HEK293T (cell line): ENCODE measurements at regions not wholly inside any gene's neighbourhood (a gene's known extent, or its start where the extent isn't known, plus 50 kb on each side); places are given as distances from the start of the nearest gene placed in this dataset.

Experiments
- CTCF ChIA-PET: fragments of 350-600 bp; formaldehyde crosslinking; extraction: SDS; loops from one replicate; lab custom pipeline; 2021; ENCODE audit warnings: antibody characterized with exemption, inconsistent platforms; lab: Yijun Ruan, JAX
- POLR2A ChIA-PET: fragments of 350-600 bp; formaldehyde crosslinking; extraction: SDS; loops from one replicate; lab custom pipeline; 2020; ENCODE audit warnings: antibody characterized with exemption, inconsistent platforms; lab: Yijun Ruan, JAX
- DNase-seq: peaks from one replicate; pipeline ENCODE4 v3.0.0; 2012; ENCODE audit warnings: mixed read lengths; ENCODE audit errors: extremely low spot score
- ARNT ChIP-seq: fragments of 450-650 bp; IDR thresholded peaks from 2 replicates; pipeline ENCODE4 v1.6.1; 2017; ENCODE audit warnings: mild to moderate bottlenecking
- BHLHE40 ChIP-seq: fragments of 450-650 bp; IDR thresholded peaks from 2 replicates; pipeline ENCODE4 v1.6.1; 2016; ENCODE audit warnings: mild to moderate bottlenecking, moderate library complexity, borderline replicate concordance
- CTBP1 ChIP-seq: fragments of 450-650 bp; IDR thresholded peaks from 2 replicates; pipeline ENCODE4 v1.6.1; 2016; ENCODE audit warnings: borderline replicate concordance
- ELF4 ChIP-seq: fragments of 450-650 bp; IDR thresholded peaks from 2 replicates; pipeline ENCODE4 v1.6.1; 2017; ENCODE audit warnings: antibody characterized with exemption
- FOXA1 ChIP-seq: fragments of 450-650 bp; IDR thresholded peaks from 2 replicates; pipeline ENCODE4 v1.6.1; 2016; ENCODE audit warnings: mild to moderate bottlenecking
- FOXK2 ChIP-seq: fragments of 450-650 bp; IDR thresholded peaks from 2 replicates; pipeline ENCODE4 v1.6.1; 2016; ENCODE audit warnings: mild to moderate bottlenecking
- FOXM1 ChIP-seq: fragments of 450-650 bp; IDR thresholded peaks from 2 replicates; pipeline ENCODE4 v1.6.1; 2017; ENCODE audit warnings: mild to moderate bottlenecking, borderline replicate concordance
- HDGF ChIP-seq: fragments of 450-650 bp; IDR thresholded peaks from 2 replicates; pipeline ENCODE4 v1.6.1; 2017; ENCODE audit warnings: antibody characterized with exemption, borderline replicate concordance
- L3MBTL2 ChIP-seq: fragments of 450-650 bp; conservative IDR thresholded peaks from 2 replicates; pipeline ENCODE4 v1.6.1; 2016; ENCODE audit warnings: mild to moderate bottlenecking
- LEF1 ChIP-seq: fragments of 450-650 bp; IDR thresholded peaks from 2 replicates; pipeline ENCODE4 v1.6.1; 2017; ENCODE audit warnings: mild to moderate bottlenecking, borderline replicate concordance
- NFRKB ChIP-seq: fragments of 450-650 bp; IDR thresholded peaks from 2 replicates; pipeline ENCODE4 v1.6.1; 2016; ENCODE audit warnings: mild to moderate bottlenecking, moderate library complexity
- PKNOX1 ChIP-seq: fragments of 450-650 bp; IDR thresholded peaks from 2 replicates; pipeline ENCODE4 v1.6.1; 2016
- SP1 ChIP-seq: fragments of 450-650 bp; IDR thresholded peaks from 2 replicates; pipeline ENCODE4 v1.6.1; 2017
- SUZ12 ChIP-seq: fragments of 450-650 bp; IDR thresholded peaks from 2 replicates; pipeline ENCODE4 v1.6.1; 2016; ENCODE audit warnings: mild to moderate bottlenecking
- TARDBP ChIP-seq: fragments of 450-650 bp; IDR thresholded peaks from 2 replicates; pipeline ENCODE4 v1.6.1; 2016
- ZNF384 ChIP-seq: fragments of 450-650 bp; IDR thresholded peaks from 2 replicates; pipeline ENCODE4 v1.6.1; 2016

- DNase-seq: no peak
- CTCF ChIA-PET: no interaction called here
- TF ChIP-seq CTBP1 (no peak), FOXA1 (no peak), FOXK2 (no peak), TARDBP (no peak), SUZ12 (no peak), ARNT (no peak), ELF4 (no peak), NFRKB (no peak)
- POLR2A ChIA-PET: no interaction called here
Observed at GRCh38 chr3:164194842-164195241, 883.5 kb downstream of the SI start.

- DNase-seq: no peak
- TF ChIP-seq L3MBTL2: no peak
- TF ChIP-seq FOXK2: no peak
- no peak for TF ChIP-seq BHLHE40
- TF ChIP-seq FOXM1: no peak
- TF ChIP-seq PKNOX1: no peak
- POLR2A ChIA-PET: no interaction called here
- CTCF ChIA-PET: no interaction called here
Observed at GRCh38 chr3:164192974-164193373, 885.3 kb downstream of the SI start.

- POLR2A ChIA-PET: no interaction called here
- CTCF ChIA-PET: no interaction called here
- TF ChIP-seq CTBP1 (no peak), ELF4 (no peak), NFRKB (no peak), HDGF (no peak), ZNF384 (no peak), FOXA1 (no peak), FOXK2 (no peak), LEF1 (no peak), BHLHE40 (no peak), ARNT (no peak)
- DNase-seq: no peak
Observed at GRCh38 chr3:164190566-164190965, 887.7 kb downstream of the SI start.

- CTCF ChIA-PET: no interaction called here
- no peak for TF ChIP-seq SP1
- no peak for TF ChIP-seq HDGF
- TF ChIP-seq PKNOX1: no peak
- no peak for TF ChIP-seq ELF4
- TF ChIP-seq NFRKB: no peak
- no peak for TF ChIP-seq TARDBP
- TF ChIP-seq ARNT: no peak
- no peak for TF ChIP-seq SUZ12
- no peak for TF ChIP-seq FOXA1
- TF ChIP-seq L3MBTL2: no peak
- DNase-seq: no peak
- POLR2A ChIA-PET: no interaction called here
Observed at GRCh38 chr3:164186095-164186494, 892.2 kb downstream of the SI start.

GRCh38 chr3:164179110-164179774 is 899.1 kb downstream of the SI start:
- CTCF ChIA-PET: no interaction called here
- no peak for DNase-seq
- TF ChIP-seq TARDBP: no peak
- no peak for TF ChIP-seq BHLHE40
- no peak for TF ChIP-seq SP1
- no peak for TF ChIP-seq FOXM1
- TF ChIP-seq L3MBTL2: no peak
- no peak for TF ChIP-seq SUZ12
- no peak for TF ChIP-seq ARNT
- TF ChIP-seq HDGF: no peak
- no peak for TF ChIP-seq ZNF384
- no peak for TF ChIP-seq LEF1
- TF ChIP-seq PKNOX1: no peak
- TF ChIP-seq ELF4: no peak
- no peak for TF ChIP-seq FOXA1
- TF ChIP-seq NFRKB: no peak
- TF ChIP-seq CTBP1: no peak
- no peak for TF ChIP-seq FOXK2
- POLR2A ChIA-PET: no interaction called here

- CTCF ChIA-PET: no interaction called here
Observed at GRCh38 chr3:164174059-164174458, 904.2 kb downstream of the SI start.

More at GRCh38 chr3:164174059-164174458, 904.2 kb downstream of the SI start:
- TF ChIP-seq ELF4 (no peak), CTBP1 (no peak), ZNF384 (no peak), SUZ12 (no peak), PKNOX1 (no peak), BHLHE40 (no peak), FOXA1 (no peak), FOXK2 (no peak), L3MBTL2 (no peak), TARDBP (no peak), FOXM1 (no peak), HDGF (no peak), NFRKB (no peak)
- POLR2A ChIA-PET: no interaction called here
- no peak for DNase-seq
